GM06990 (cell line): ENCODE measurements at regions not wholly inside any gene's neighbourhood (a gene's known extent, or its start where the extent isn't known, plus 50 kb on each side); places are given as distances from the start of the nearest gene placed in this dataset.
"Not testable (repeated sequence)": the region's sequence is repeated elsewhere in the genome, so short reads cannot be mapped to it uniquely, and the experiment has no call there.

Experiments
- DNase-seq: peaks from one replicate; pipeline ENCODE4 v3.0.0-alpha.2; 2011; ENCODE audit not compliant: insufficient read length; ENCODE audit errors: extremely low read depth
- H3K27me3 ChIP-seq: replicated peaks from 2 replicates; pipeline ENCODE4 v1.6.0; 2011; ENCODE audit warnings: low read length; ENCODE audit not compliant: control insufficient read depth, insufficient read depth
- H3K36me3 ChIP-seq: 2 replicates; pipeline ENCODE4 v1.5.1; 2011; ENCODE audit warnings: low read length; ENCODE audit not compliant: control insufficient read depth, insufficient read depth
- H3K4me3 ChIP-seq: replicated peaks from 2 replicates; pipeline ENCODE4 v1.5.1; 2011; ENCODE audit warnings: low read depth, mild to moderate bottlenecking, control low read depth, low read length
- TF ChIP-seq, protein P1 (sequence below): IDR thresholded peaks from 2 replicates; pipeline ENCODE4 v1.5.1; 2011; ENCODE audit warnings: low read length, control low read depth, mild to moderate bottlenecking, inconsistent platforms; ENCODE audit not compliant: insufficient read depth, poor library complexity, severe bottlenecking

DNA sequence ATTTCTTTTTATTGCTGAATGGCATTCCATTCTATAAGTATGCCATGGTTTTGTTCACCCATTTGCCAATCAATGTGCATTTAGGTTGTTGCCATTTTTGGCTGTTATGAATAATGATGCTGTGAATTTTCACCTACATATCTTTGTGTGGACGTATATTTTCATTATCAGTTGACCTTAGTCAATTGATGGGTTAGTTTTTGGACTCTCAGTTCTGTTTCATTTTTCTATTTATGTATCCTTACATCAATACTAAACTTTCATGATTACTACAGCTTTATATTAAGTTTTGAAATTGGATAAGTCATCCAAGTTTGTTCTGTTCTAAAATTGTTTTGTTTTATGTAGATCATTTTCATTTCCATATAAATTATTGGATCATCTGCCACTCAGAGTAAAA, 261.9 kb upstream of the CNR1 start:
- Histone ChIP-seq H3K27me3 (no peaks in the 10 kb centered on the region), H3K36me3 (no peaks in the 10 kb centered on the region), H3K4me3 (no peak overlapping the region)
- DNase-seq, result no peak
- TF ChIP-seq, protein P1, sequence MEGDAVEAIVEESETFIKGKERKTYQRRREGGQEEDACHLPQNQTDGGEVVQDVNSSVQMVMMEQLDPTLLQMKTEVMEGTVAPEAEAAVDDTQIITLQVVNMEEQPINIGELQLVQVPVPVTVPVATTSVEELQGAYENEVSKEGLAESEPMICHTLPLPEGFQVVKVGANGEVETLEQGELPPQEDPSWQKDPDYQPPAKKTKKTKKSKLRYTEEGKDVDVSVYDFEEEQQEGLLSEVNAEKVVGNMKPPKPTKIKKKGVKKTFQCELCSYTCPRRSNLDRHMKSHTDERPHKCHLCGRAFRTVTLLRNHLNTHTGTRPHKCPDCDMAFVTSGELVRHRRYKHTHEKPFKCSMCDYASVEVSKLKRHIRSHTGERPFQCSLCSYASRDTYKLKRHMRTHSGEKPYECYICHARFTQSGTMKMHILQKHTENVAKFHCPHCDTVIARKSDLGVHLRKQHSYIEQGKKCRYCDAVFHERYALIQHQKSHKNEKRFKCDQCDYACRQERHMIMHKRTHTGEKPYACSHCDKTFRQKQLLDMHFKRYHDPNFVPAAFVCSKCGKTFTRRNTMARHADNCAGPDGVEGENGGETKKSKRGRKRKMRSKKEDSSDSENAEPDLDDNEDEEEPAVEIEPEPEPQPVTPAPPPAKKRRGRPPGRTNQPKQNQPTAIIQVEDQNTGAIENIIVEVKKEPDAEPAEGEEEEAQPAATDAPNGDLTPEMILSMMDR, result no peak

DNA sequence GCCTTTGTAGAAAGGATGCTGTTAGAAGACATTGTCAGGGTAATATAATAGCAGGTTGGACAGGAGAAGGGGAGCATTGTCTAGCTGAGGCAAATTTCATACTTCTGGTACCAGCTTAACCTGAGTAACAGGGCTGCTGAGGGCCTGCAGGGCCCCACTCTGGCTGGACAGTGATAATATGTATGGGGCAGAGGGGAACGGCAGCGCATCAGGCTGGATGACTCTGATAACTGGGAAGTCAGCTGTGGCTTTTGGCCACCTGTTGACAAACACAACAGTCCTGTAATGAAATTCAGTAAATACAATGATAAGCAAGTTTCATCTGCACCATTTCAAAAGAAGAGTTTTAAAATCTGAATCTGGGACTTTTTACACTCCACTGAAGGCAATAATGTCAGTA, 259.9 kb upstream of the CNR1 start:
- TF ChIP-seq, protein P1, result no peak
- no peak overlapping the region for H3K4me3 ChIP-seq
- no peaks in the 10 kb centered on the region for H3K27me3 ChIP-seq
- DNase-seq, result no peak
- no peaks in the 10 kb centered on the region for H3K36me3 ChIP-seq

DNA sequence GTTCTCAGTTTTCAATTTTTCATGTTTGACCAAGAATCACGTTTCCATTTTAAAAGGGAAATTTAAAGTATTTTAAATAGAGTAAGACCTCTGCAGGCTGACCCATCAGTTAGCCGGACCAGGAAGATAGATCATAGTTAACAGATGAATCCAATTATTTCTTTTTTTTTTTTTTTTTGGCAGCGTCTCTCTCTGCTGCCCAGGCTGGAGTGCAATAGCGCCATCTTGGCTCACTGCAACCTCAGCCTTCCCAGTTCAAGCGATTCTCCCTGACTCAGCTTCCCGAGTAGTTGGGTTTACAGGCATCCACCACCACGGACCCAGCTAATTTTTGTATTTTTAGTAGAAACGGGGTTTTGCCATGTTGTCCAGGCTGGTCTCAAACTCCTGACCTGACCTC, 256.7 kb upstream of the CNR1 start:
- H3K27me3 ChIP-seq, result no peaks in the 10 kb centered on the region
- H3K4me3 ChIP-seq, result no peak overlapping the region
- no peaks in the 10 kb centered on the region for H3K36me3 ChIP-seq
- no peak for DNase-seq
- TF ChIP-seq, protein P1, result no peak

DNA sequence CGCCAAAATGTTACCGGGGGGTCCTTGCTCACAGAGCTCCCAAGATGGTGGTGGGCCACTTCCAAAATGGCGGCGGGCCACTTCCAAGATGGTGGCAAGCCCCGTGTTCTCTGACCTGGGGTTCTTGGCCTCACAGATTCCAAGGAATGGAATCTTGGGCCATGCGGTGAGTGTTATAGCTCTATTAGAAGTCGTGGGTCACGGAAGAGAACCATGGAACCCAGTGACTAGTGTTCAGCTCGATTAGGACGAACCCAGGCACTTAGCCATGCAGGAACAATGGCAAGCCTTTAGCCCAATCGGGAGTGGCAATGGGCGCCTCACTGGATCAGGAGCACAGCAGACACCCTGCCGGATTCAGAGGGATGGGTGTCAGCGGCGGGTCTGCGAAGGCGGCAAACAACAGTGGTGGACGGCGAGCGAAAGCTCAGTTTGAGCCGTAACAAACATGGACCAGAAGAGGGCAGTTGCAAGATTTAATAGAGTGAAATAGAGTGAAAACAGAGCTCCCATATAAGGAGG, 254.9 kb upstream of the CNR1 start:
- H3K36me3 ChIP-seq, H3K27me3 ChIP-seq, DNase-seq, H3K4me3 ChIP-seq: not testable (repeated sequence)

DNA sequence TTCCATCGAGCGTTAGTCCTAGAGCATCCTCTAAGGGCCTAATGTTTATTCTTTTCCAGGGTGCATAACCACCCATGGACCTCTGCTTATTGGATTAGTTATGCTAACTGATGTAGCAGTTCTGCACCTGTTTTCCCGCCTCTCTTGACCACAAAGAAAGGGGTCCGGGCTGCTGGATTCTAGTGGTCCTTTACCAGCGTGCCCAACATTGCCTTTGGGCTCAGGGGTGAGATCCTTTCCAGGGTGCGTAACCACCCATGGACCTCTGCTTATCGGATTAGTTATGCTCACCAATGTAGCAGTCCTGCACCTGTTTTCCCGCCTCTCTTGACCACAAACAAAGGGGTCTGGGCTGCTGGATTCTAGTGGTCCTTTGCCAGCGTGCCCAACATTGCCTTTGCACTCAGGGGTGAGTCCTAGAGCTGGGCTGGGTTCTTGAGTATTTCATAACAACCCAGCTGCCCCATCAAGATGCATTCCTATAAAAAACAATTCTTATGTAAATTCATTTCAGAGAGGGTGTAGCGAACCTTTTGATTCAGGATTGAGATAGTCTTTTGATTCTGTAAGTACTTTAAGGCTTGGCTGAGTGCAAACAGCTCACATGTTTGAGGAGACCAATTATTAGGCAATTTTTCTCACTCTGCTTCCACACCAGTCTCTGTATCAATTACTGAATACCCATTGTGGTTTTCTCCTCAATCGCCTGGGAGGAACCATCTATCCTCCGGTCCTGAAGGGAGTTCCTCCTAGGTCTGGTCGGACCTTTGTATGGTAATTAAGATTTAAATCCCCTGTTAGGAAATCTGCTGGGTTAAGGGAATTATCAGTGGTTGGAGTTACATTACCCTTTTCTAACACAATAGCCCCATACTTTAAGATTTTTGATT, 253.0 kb upstream of the CNR1 start:
- H3K36me3 ChIP-seq, DNase-seq, H3K4me3 ChIP-seq, H3K27me3 ChIP-seq: not testable (repeated sequence)

DNA sequence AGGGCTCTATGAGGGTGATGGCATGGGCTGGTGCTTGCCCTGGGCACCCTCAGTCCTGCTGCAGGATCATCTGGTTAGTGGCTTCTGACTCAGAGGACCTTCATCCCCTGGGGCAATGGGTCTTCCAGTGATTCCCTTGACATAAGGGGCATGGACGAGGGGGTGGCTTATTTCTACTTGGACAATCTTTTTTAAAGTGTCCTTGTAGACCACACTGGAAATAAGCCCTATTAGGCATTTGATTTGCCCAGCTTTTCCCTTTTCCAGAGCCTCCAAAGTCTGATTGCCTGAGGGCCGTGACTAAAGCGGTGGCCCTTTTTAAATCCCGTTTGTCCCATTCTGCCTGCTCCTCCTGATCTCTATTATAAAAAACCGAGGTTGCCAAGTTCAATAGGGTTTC, 251.2 kb upstream of the CNR1 start:
- DNase-seq, H3K36me3 ChIP-seq: not testable (repeated sequence)

DNA sequence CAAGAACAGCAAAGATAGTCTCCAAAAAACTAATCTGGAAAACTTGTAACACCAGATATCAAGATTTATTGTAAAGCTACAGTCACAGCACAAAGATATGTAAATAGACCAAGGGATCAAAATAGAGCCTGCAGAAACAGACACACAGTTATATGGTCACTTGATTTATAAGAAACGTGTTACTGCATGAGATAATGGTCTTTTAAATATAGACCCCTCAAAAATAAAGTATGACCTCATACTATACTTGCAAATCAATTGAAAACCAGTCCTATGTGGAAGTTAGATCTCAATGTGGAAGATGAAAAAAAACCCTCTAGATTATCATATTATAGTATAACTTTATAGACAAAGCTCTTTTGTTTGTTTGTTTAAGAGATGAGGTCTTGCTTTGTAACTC, 247.3 kb upstream of the CNR1 start:
- Histone ChIP-seq H3K4me3 (no peak overlapping the region), H3K36me3 (no peaks in the 10 kb centered on the region), H3K27me3 (no peaks in the 10 kb centered on the region)
- TF ChIP-seq, protein P1, result no peak
- no peak for DNase-seq

More for the DNA sequence above, 251.2 kb upstream of the CNR1 start:
- H3K4me3 ChIP-seq, H3K27me3 ChIP-seq: not testable (repeated sequence)

DNA sequence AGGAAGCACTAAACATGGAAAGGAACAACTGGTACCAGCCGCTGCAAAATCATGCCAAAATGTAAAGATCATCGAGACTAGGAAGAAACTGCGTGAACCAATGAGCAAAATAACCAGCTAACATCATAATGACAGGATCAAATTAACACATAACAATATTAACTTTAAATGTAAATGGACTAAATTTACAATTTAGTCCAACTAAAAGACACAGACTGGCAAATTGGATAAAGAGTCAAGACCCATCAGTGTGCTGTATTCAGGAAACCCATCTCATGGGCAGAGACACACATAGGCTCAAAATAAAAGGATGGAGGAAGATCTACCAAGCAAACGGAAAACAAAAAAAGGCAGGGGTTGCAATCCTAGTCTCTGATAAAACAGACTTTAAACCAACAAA, 242.2 kb upstream of the CNR1 start:
- not testable (repeated sequence) for DNase-seq, H3K4me3 ChIP-seq, H3K36me3 ChIP-seq, H3K27me3 ChIP-seq

DNA sequence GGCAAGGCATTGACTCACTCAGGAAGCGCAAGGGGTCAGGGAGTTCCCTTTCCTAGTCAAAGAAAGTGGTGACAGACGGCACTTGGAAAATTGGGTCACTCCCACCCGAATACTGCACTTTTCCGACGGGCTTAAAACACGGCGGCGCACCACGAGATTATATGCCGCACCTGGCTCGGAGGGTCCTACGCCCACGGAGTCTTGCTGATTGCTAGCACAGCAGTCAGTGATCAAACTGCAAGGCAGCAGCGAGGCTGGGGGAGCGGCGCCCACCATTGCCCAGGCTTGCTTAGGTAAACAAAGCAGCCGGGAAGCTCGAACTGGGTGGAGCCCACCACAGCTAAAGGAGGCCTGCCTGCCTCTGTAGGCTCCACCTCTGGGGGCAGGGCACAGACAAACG, 240.5 kb upstream of the CNR1 start:
- not testable (repeated sequence) for H3K27me3 ChIP-seq, H3K4me3 ChIP-seq, DNase-seq, H3K36me3 ChIP-seq
